HT-29 (cell line): ENCODE measurements at regions not wholly inside any gene's neighbourhood (a gene's known extent, or its start where the extent isn't known, plus 50 kb on each side); places are given as distances from the start of the nearest gene placed in this dataset.

ENCODE experiments used
- DNase-seq: peaks from one replicate; pipeline ENCODE4 v3.0.0-alpha.2; 2015; ENCODE audit warnings: low spot score

GRCh38 chr4:108333353-108333942 lies 164.7 kb upstream of the LEF1 start:
- no peak for DNase-seq

- no peak for DNase-seq
Measured at GRCh38 chr4:108331905-108332632, 163.3 kb upstream of the LEF1 start.

- no peak for DNase-seq
Measured at GRCh38 chr4:108328383-108328732, 159.6 kb upstream of the LEF1 start.

- DNase-seq: no peak
Measured at GRCh38 chr4:108327642-108328382, 159.1 kb upstream of the LEF1 start.

- no peak for DNase-seq
Measured at GRCh38 chr4:108325561-108325960, 156.8 kb upstream of the LEF1 start.

- DNase-seq: no peak
Measured at GRCh38 chr4:108324450-108324849, 155.7 kb upstream of the LEF1 start.

GRCh38 chr4:108322497-108322896 lies 153.8 kb upstream of the LEF1 start:
- no peak for DNase-seq

- DNase-seq: no peak
Measured at GRCh38 chr4:108320061-108320460, 151.3 kb upstream of the LEF1 start.

GRCh38 chr4:108317377-108317776 lies 148.6 kb upstream of the LEF1 start:
- no peak for DNase-seq

- DNase-seq: no peak
Measured at GRCh38 chr4:108315694-108316093, 147.0 kb upstream of the LEF1 start.

GRCh38 chr4:108314900-108315589 lies 146.3 kb upstream of the LEF1 start:
- DNase-seq: no peak

GRCh38 chr4:108313546-108314339 lies 145.0 kb upstream of the LEF1 start:
- DNase-seq: no peak

GRCh38 chr4:108311313-108311712 lies 142.6 kb upstream of the LEF1 start:
- DNase-seq: peak; percentile 14

GRCh38 chr4:108303488-108304177 lies 134.9 kb upstream of the LEF1 start:
- DNase-seq: no peak

GRCh38 chr4:108301545-108302251 lies 133.0 kb upstream of the LEF1 start:
- DNase-seq: no peak

GRCh38 chr4:108297605-108298004 lies 128.9 kb upstream of the LEF1 start:
- DNase-seq: no peak

GRCh38 chr4:108292229-108292628 lies 123.5 kb upstream of the LEF1 start:
- DNase-seq: no peak

- no peak for DNase-seq
Measured at GRCh38 chr4:108291137-108291536, 122.4 kb upstream of the LEF1 start.

- peak; percentile 14 for DNase-seq
Measured at GRCh38 chr4:108287834-108288413, 119.2 kb upstream of the LEF1 start.

- no peak for DNase-seq
Measured at GRCh38 chr4:108280072-108280471, 111.3 kb upstream of the LEF1 start.
